A172 (cell line): ENCODE measurements at regions not wholly inside any gene's neighbourhood (a gene's known extent, or its start where the extent isn't known, plus 50 kb on each side); places are given as distances from the start of the nearest gene placed in this dataset.

Experiments
- DNase-seq: peaks from one replicate; pipeline ENCODE4 v3.0.0-alpha.2; 2015; ENCODE audit warnings: low spot score

DNA sequence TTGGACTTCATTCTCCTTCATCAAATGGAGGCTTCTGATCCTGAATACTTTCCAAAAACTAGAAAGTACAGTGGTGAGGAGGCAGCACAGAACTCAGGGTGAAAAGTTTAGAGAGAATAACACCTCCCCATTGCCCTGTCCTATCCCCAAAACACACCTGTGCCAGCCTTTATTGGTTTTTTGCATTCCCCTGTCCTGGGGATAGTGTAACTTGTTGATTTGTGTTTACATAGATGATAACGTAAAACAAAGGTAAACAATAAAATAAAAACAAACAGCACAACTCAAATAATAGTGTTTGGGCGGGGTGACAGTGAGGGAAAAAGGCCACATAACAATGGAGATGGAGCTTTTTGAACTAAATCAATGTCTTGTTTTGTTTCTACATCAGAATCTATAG lies 1917.7 kb downstream of the TP53TG3F start:
- no peak for DNase-seq

DNA sequence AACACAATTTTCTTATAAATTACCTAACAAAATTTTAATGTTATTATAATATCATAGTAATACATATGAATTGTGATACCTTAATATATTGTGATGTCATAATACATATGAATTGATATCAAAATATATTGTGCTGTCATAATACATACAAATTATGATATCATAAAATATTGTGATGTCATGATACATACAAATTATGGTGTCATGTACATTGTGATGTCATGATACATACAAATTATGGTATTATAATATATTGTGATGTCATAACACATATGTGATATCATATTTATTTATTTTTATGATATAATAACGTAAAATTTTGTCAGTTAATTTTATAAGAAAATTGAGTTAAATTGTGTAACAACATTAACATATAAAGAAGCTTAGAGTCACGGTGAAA lies 1927.2 kb downstream of the TP53TG3F start:
- DNase-seq, result no peak

DNA sequence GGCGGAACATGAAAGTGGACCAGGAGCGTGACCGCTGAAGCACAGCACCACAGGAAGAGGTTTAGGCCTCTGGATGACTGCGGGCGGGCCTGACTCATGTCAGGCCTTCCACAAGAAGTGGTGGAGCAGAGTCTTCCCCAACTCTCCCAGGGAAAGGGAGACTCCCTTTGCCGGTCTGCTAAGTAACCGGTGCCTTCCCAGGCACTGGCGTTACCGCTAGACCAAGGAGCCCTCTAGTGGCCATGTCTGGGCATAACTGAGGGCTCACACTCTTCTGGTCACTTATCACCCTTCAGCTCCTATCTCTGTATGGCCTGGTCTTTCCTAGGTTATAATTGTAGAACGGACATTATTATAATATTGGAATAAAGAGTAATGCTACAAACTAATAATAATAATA lies 1931.9 kb downstream of the TP53TG3F start:
- peak; percentile 38 for DNase-seq

DNA sequence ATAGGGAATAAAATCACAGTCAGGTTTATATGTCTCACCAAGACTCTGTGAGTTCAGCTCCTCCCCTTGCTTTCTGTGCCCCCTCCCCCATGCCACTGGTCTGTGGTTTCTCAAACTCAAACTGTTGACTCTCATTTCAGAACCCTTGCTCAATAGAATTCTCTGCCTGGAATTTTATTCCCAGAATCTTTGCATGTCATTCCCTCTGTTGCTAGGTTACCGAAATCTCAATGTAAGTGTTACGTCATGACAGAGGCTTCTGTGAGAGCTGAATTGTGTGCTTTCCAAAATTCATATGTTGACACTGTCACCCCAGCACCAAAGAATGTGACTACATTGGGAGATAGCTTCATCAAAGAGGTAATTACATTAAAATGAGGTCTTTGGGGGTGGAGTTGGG lies 1938.8 kb downstream of the TP53TG3F start:
- DNase-seq, result no peak

DNA sequence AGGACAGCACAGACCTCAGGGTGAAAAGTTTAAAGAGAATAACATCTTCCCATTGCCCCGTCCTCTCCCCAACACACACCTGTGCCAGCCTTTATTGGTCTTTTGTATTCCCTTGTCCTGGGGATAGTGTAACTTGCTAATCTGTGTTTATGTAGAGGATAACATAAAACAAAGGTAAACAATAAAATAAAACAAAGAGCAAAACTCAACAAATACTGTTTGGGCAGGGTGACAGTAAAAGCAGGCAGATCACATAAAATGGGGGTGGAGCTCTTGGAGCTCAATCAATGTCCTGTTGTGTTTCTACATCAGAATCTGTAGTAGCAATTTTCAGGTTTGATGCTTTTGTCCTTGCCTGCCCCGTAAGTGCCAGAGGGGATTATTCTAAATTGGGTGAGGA lies 1939.7 kb downstream of the TP53TG3F start:
- DNase-seq, result no peak

DNA sequence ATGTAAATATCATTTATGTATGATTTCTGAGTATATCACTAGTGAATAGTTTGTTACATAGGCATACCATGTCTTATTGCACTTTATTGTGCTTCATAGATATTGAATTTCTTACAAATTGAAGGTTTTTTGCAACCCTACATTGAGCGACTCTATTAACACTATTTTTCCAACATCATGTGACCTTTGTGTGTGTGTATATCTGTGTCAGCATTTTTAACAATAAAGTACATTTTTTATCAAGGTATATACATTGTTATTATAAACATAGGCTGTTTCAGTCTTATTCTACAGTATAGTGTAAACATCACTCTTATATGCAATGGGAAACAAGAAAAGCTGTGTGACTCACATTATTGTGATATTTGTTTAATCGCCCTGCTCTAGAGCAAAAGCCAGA lies 1944.9 kb downstream of the TP53TG3F start:
- no peak for DNase-seq

DNA sequence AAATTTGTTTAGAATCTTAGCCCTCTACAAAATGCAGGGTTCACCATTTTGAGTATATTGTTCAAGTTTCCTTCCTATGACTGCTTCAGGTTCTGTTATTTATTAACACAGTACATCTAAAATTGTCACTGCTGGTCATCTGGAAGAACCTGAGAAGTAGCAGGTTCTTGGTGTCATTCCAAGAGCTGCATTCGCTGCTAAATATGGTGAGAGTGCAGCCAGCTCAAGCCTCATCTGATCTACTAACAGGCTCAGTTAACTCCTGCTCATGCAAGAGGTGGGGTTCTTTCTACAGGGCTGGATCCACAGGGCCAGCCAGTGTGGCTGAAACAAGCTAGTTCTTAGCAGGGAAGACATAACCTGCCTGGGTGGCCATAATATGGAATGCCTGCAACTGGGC lies 1946.1 kb downstream of the TP53TG3F start:
- no peak for DNase-seq

DNA sequence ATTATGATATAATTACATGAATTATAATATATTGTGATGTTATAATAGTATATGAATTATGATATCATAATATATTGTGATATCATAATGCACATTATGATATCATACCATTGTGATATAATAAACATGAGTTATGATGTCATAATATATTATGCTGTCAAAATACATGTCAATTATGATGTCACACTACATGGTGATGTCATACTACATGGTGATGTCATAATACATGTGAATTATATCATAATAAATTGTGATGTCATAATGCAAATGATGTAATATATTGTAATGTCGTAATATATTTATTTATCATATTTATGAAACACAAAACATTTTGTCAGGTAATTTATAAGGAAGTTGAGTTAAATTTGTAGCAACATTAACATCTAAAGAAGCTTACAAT lies 1950.1 kb downstream of the TP53TG3F start:
- no peak for DNase-seq

DNA sequence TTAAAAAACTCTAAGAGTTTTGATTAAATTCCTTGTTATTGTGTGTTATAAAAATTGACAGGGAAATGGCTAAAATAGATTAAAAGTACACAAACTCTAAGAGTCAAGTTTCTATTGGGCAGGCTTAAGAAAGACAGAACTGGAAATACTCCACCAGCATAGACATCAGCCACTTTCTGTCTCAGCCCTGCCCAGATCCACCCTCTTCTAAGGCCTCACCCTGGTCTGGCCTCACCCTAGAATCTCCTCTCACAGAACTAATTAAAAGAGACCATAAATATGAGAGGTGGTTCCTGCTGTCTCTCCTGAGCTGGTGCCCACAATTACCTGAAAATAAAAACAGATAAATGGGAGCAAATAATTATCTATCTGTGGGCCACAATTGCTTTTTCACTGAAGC lies 1951.0 kb downstream of the TP53TG3F start:
- no peak for DNase-seq

DNA sequence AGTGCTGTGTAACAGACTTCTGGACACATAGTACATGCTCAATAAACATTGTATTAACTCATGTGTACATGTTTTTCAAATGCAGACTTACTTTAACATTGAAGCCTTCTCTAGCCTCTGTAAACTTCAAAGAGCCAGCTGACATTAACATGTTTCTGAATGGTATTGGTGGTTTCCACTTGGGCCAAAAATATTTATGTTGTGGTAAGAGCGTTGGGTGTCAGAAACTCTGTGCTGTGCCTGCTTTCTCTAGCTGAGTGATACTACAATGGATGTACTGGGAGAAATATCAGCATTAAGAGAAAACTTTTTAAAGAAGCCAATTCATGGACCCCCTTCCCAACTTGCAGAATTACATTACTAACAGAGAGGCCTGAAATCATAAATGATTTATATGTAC lies 1951.7 kb downstream of the TP53TG3F start:
- DNase-seq, result no peak

DNA sequence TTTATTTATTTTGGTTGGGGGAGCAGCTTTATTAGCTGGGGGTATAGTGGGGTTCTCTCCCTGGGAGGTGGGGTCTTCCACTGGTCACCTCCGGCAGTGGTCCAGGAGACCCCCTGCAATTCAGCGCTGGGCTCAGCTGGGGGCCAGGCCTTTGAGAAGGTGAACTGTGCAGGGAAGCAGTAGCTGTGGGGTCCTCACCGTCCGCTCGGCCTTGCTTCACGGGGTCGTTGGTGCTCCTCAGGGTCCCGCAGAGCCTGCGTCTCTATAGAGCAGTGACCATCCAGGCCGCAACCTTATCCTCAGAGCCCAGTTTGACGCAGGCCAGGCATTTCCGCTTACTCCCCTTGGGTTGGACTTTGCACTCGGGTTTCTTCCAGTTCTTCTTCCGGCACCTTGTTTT lies 1954.7 kb downstream of the TP53TG3F start:
- DNase-seq, result no peak

DNA sequence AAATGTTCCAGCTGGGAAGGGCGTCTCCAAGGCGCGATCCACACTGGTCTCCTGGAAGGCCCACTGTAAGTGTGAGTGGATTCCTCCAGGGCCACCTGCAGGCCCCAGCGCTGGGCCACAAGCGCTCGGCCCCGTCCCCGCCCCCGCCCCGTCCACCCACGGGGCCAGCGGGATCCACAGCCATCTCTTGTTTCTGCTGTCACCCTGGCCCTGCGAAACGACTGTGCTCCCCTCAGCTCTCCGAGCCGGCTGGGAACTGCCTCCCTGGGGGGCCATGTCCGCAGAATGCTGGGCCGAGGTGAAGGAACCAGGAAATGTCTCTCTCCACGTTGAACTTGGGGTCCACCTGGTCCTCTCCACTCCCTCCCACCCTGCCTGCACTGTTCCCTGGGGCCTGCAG lies 1955.2 kb downstream of the TP53TG3F start:
- no peak for DNase-seq

DNA sequence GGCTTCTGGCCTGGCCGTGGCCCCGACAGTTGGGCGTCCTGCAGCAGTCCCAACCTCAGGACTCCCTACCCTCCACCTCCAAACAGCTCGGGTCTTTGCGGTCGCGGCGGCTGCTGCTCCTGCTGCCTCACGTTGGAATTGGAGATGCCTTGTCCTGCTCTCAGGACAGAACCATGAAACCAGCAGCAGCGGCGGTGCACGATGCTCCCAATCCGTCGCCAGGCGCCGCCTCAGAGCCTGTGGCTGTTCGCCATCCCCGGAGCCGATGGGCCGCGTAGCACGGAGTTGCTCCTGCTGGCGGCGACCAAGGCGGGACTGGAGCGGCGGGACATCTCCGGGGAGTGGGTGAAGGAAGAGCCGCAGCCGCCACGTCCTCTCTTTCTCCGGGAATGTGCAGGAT lies 1965.9 kb downstream of the TP53TG3F start:
- no peak for DNase-seq

DNA sequence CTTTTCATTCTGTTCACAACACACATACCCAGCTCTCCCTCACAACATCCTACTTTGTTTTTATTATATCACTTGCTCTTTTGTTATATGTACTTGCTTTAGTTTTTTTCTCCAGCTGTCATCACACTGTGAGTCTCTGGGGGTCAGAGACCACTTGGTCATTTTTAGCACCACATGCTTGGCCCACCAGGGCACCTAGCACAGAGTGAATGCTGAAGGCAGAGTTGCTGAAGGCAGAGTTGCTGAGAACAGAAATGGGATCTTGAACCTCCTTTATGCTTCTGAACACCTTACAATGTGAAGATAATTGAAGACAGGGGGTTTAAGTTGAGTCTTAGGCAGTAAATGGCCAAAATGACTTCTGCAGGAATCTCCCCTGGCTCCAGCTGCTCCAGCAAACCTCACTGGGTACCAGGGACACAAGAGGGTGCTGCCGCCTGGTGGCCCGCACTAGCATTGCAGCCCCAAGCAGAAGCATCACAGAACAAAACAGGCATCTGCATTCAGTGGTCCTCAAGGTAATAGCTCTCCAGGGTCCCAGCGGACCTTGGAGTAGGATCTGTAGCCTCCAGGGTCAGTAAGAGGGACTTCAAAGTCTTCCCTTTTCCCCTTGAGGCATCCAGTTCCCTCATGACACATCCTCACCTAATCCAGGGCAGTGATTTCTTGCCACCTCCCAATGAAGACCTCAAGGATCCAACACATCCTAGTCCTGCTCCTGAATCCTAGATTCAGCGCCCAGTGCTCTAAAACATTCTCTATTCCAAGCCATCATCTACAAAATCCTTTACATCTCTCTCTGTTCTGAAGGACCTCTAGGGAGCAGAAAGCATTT lies 1972.6 kb downstream of the TP53TG3F start:
- DNase-seq, result no peak

DNA sequence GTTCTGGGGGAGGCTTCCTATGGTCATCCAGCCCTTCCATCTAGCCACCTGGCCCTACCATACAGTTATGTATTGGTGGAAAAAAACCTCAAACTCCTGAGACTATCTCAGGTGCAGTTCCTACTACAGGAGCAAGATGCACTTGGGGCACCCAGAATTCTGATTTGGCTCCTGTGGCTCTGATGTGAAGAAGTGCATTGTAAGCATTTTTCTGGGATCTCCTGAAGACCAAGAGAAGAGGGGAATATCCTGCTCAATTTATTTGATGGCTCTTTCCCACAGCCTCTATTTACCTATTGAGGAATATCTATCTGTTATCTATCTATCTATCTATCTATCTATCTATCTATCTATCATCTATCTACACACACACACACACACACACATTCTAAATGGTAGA lies 1981.5 kb downstream of the TP53TG3F start:
- no peak for DNase-seq

DNA sequence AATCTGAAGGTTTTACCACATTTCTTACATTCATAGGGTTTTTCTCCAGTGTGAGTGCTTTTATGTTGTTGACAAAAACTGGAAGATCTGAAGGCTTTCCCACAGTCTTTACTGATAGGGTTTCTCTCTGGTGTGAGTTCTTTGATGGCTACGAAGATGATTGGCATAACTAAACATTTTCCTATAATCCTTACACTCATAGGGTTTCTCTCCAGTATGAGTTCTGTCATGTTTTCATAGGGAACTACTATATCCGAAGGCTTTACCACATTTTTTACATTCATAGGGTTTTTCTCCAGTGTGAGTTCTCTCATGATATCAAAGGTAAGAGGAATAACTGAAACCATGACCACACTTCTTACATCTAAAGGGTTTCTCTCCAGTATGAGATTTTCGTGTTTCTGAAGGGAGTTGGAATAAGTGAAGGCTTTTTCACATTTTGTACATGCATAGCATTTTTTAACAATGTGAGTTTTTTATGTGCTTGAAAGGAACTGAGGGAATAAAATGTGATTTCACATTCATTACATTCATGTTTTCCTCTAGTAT lies 1987.7 kb downstream of the TP53TG3F start:
- no peak for DNase-seq

DNA sequence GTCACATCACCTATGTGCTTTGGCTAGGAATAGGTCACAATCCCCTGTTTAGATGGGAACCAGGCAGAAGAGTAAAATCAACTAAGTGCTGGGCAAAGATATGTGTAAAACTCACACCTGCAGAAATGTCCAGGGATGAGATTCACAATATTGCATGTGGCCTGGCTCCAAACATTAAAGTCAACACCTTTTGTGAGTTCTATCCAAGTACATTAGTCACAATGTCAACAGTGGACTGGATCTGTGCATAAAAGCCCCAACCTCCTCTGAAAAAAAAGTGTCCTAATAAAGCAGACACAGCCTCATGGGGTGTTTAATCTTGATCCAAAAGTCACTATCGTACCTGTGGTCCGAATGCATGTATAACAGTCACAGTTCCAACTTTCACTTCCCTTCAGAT lies 1990.3 kb downstream of the TP53TG3F start:
- DNase-seq, result no peak

DNA sequence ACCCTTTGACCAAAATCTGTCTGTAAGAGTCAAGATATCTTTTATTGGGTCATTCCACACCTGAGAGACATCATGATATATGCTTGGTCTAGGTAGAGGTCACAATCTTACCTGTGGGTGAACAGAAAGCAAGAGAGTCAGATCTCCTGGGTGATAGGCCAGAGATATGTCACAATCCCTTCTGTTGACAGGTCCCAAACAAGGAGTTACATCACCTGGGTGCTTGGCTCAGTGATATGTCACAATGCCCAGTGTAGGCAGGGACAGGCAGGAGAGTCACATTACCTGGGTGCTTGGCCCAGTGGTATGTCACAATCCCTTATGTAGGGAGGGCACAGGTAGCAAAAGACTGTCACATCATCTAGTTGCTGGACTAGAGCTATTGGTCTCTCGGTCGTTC lies 1991.2 kb downstream of the TP53TG3F start:
- DNase-seq, result no peak

DNA sequence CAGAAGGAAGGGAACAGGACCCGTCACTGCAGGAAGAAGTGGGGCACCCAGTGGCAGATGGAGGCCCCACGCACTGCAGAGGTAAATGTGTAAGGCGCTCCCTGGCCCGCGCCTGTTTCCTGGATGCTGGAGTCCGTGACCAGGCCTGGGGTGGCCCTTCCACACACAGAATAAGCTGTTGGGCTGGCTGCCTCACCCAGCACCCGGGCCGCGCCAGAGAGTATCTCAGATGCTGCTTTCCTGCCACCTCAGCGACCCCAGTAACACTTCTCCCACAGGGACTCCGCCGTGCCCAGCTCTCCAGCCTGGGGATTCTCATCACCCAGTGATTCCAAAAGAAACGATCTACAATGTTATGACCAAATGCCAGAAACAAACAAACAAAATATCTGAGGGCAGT lies 1993.1 kb downstream of the TP53TG3F start:
- DNase-seq, result no peak

DNA sequence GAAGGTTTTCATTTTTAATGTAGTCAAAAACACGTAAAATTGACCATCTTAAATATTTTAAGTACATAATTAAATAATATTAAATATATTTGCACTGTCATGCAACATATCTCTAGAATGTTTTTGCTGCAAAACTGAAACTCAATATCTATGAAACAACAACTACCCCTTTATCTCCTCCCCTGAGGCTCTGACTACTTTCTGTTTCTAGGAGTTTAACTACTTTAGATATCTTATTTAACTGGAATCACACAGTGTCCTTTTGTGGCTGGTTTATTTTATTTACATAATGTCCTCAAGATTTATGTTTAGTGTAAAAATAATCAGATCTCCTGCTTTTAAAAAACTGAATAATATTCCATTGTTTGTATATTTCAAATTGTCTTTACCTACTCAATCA lies 2003.9 kb downstream of the TP53TG3F start:
- no peak for DNase-seq

DNA sequence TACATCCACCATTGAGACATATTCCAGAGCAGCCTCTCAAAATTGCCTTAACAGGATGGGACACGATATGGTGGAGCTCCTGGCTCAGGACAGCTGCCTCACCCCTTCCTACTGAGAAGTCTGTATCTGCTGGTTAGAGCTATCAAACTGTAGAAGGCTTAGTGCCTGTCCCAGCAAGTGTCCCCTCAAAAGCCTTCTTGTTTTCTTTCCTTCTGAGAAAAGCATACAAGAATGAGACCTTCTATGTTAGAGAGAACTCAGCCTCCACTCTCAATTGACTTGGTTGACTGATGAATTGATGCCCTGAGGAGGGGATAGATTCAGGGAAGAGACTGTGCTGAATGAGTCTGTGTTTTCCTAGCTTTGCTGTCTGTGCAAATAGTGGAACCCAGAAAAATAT lies 2020.9 kb downstream of the TP53TG3F start:
- no peak for DNase-seq

DNA sequence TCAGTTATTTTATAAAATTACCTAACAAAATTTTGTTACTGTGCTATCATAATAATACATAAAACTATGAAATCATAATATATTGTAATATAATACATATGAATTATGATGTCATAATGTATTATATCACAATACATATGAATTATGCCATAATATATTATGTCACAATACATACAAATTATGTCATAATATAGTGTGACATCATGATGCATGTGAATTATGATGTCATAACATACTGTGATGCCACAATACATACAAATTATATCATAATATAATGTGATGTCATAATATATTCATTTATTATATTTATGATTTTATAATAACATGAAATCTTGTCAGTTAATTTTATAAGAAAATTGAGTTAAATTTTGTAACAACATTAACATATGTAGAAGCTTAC lies 2021.6 kb downstream of the TP53TG3F start:
- DNase-seq, result no peak

DNA sequence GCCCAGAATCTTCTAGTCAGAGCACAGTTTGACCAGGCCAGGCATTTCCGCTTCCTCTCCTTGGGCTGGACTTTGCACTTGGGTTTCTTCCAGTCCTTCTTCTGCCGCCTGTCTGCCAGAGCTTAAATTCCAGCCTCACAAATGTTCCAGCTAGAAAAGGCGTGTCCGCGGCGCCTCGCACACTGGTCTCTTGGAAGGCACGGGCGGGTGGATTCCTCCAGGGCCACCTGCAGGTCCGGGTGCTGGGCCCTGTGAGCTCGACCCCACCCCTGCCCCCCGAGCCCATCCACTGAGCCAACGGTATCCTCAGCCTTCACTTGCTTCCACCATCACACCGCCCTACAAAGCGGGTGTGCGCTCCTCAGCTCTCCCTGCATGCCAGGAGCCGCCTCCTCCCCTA lies 2026.5 kb downstream of the TP53TG3F start:
- DNase-seq, result no peak

DNA sequence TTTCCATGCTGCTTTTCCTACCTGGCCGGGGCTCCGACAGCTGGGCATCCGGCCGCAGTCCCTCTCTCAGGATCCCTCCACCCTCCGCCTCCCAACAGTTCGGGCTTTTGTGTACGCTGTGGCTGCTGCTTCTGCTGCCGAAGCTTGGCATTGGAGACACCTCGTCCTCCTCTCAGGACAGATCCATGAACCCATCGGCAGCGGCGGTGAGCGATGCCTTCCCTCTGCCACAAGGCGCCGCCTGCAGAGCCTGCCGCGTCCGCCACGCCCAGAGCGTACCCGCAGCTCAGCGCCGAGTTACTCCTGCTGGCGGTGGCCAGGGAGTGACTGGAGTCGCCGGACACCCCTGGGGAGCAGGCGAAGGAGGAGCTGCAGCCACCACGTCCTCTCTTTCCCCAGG lies 2032.8 kb downstream of the TP53TG3F start:
- no peak for DNase-seq
